SK-N-SH (cell line): ENCODE measurements at regions not wholly inside any gene's neighbourhood (a gene's known extent, or its start where the extent isn't known, plus 50 kb on each side); places are given as distances from the start of the nearest gene placed in this dataset.
"Not testable (repeated sequence)": the region's sequence is repeated elsewhere in the genome, so short reads cannot be mapped to it uniquely, and the experiment has no call there.

Source experiments
- CTCF ChIA-PET: fragments of 300-600, 350-600 bp; formaldehyde crosslinking; extraction: SDS; loops from one replicate; lab custom pipeline; 2021; lab: Yijun Ruan, JAX
- POLR2A ChIA-PET: fragments of 350-600 bp; sonication (Branson Sonifier 250); formaldehyde crosslinking; extraction: SDS; loops from one replicate; lab custom pipeline; 2020; ENCODE audit warnings: antibody characterized with exemption, inconsistent platforms; lab: Yijun Ruan, JAX
- DNase-seq: peaks from one replicate; pipeline ENCODE4 v3.0.0; 2012
- H2AFZ ChIP-seq: fragments of 200-600 bp; sonication (generic); 2 replicates; pipeline ENCODE4 v1.8.1; 2016; ENCODE audit warnings: antibody characterized with exemption, mild to moderate bottlenecking, low read depth
- H3F3A ChIP-seq: fragments of 200-600 bp; sonication (generic); replicated peaks from 2 replicates; pipeline ENCODE3; 2016; ENCODE audit warnings: antibody characterized with exemption, mild to moderate bottlenecking; ENCODE audit not compliant: insufficient read depth
- H3K27ac ChIP-seq, 2 experiments: fragments of 200-500 bp in 1 of 2; fragments of 200-600 bp in 1 of 2; sonication (Bioruptor generic) in 1 of 2; sonication (generic), shearing (Covaris generic) in 1 of 2; 2 replicates each; pipeline versions ENCODE4 v1.5.1 to v1.6.1; 2014 to 2016; ENCODE audit warnings: low read depth in 2 of 2, inconsistent platforms in 1 of 2, low read length in 1 of 2, mild to moderate bottlenecking in 1 of 2, mixed read lengths in 1 of 2
- H3K27me3 ChIP-seq: fragments of 200-600 bp; sonication (generic), shearing (Covaris generic); 2 replicates; pipeline ENCODE4 v1.6.1; 2016; ENCODE audit warnings: mixed run types; ENCODE audit not compliant: insufficient read depth
- H3K36me3 ChIP-seq, 2 experiments: fragments of 200-500 bp in 1 of 2; fragments of 200-600 bp in 1 of 2; sonication (Bioruptor generic) in 1 of 2; sonication (generic) in 1 of 2; replicated peaks in 1 of 2; 2 replicates each; pipeline versions ENCODE3 to v1.5.1; 2014 to 2016; ENCODE audit warnings: low read length in 1 of 2, mild to moderate bottlenecking in 1 of 2; ENCODE audit not compliant: insufficient read depth in 2 of 2, control insufficient read depth in 1 of 2
- H3K4me1 ChIP-seq, 2 experiments: fragments of 200-500 bp in 1 of 2; fragments of 200-600 bp in 1 of 2; sonication (Bioruptor generic) in 1 of 2; sonication (generic), shearing (Covaris generic) in 1 of 2; 2 replicates each; pipeline versions ENCODE4 v1.5.1 to v1.6.1; 2014 to 2016; ENCODE audit warnings: low read depth in 1 of 2, low read length in 1 of 2, mixed run types in 1 of 2; ENCODE audit not compliant: insufficient read depth in 2 of 2, control insufficient read depth in 1 of 2
- H3K4me2 ChIP-seq: fragments of 200-600 bp; sonication (generic), shearing (Covaris generic); 2 replicates; pipeline ENCODE4 v1.6.1; 2017; ENCODE audit warnings: mixed run types
- H3K4me3 ChIP-seq, 2 experiments: fragments of 200-500 bp in 1 of 2; fragments of 200-600 bp in 1 of 2; sonication (Bioruptor generic) in 1 of 2; sonication (generic), shearing (Covaris generic) in 1 of 2; 2 replicates each; pipeline versions ENCODE4 v1.5.1 to v1.8.1; 2014 to 2016; ENCODE audit warnings: low read depth in 2 of 2, inconsistent platforms in 1 of 2, low read length in 1 of 2, mild to moderate bottlenecking in 1 of 2, mixed read lengths in 1 of 2, moderate library complexity in 1 of 2
- H3K79me2 ChIP-seq: fragments of 200-600 bp; sonication (generic); 2 replicates; pipeline ENCODE4 v1.8.1; 2017; ENCODE audit warnings: mild to moderate bottlenecking; ENCODE audit not compliant: insufficient read depth
- H3K9ac ChIP-seq: fragments of 200-600 bp; sonication (generic); 2 replicates; pipeline ENCODE4 v1.6.1; 2017; ENCODE audit warnings: mixed run types
- H3K9me2 ChIP-seq: fragments of 200-600 bp; sonication (generic); 2 replicates; pipeline ENCODE4 v1.6.1; 2017; ENCODE audit warnings: mixed run types
- H3K9me3 ChIP-seq: fragments of 200-600 bp; sonication (generic); 2 replicates; pipeline ENCODE4 v1.6.1; 2017; ENCODE audit warnings: mixed run types, mild to moderate bottlenecking, moderate library complexity
- H4K20me1 ChIP-seq: fragments of 200-600 bp; sonication (generic); 2 replicates; pipeline ENCODE4 v1.6.1; 2017; ENCODE audit warnings: mild to moderate bottlenecking, mixed run types; ENCODE audit not compliant: insufficient read depth
- WGBS: methylation state at CpG from one replicate; pipeline ENCODE4 v1.1.6; 2017; ENCODE audit warnings: low lambda C conversion rate; 5-methylcytosine and 5-hydroxymethylcytosine counted together

DNA sequence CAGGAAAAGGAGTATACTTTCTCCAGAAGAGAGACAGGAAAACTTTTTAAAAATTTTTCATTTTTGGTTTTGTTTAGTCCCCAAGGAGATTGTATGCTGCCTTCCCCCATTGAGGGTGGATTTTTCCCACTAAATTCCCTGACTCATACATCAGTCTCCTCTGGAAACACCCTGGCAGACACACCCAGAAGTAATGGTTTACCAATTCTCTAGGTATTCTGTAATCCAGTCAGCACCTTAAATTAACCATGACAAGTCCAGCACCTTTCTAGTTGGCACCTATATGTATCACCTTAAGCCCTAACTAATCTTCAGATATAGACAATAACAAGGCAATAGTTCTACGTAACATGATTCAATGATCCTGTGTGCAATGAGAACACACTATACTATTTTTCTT is 165.9 kb upstream of the NPAP1 start:
- H3K4me3 ChIP-seq, H3K79me2 ChIP-seq, DNase-seq, POLR2A ChIA-PET, H3K9me2 ChIP-seq, H3K27ac ChIP-seq, H4K20me1 ChIP-seq, CTCF ChIA-PET, H3F3A ChIP-seq, H3K9me3 ChIP-seq, H3K9ac ChIP-seq, H3K4me1 ChIP-seq, H3K27me3 ChIP-seq, H3K36me3 ChIP-seq, H2AFZ ChIP-seq, H3K4me2 ChIP-seq: not testable (repeated sequence)
- 5% methylated on average over 1 of the region's 1 CpG for WGBS

DNA sequence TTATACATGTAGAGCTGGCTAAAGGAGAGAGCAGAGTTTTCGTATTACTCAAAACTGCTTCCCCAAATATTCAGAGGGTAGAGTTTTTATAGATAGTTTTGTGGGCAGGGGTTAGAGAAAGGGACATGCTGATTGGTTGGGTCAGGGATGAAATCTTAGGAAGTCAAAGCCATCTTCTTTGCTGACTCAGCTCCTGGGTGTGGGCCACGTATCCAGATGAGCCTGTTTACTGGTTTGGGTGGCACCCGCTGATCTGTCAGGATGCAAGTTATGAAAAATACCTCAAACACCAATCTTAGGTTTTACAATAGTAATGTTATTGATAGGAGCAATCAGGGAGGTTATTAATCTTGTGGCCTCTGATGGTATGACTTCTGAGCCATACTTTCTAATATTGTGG is 164.0 kb upstream of the NPAP1 start:
- CTCF ChIA-PET, DNase-seq, H3K27me3 ChIP-seq, H3K9me2 ChIP-seq, H3K4me1 ChIP-seq, H3K4me3 ChIP-seq, H3F3A ChIP-seq, H3K27ac ChIP-seq, H2AFZ ChIP-seq, H3K36me3 ChIP-seq, H4K20me1 ChIP-seq, H3K9ac ChIP-seq, H3K9me3 ChIP-seq, H3K79me2 ChIP-seq, H3K4me2 ChIP-seq, POLR2A ChIA-PET: not testable (repeated sequence)
- WGBS: 4% methylated on average over 3 of the region's 3 CpGs

DNA sequence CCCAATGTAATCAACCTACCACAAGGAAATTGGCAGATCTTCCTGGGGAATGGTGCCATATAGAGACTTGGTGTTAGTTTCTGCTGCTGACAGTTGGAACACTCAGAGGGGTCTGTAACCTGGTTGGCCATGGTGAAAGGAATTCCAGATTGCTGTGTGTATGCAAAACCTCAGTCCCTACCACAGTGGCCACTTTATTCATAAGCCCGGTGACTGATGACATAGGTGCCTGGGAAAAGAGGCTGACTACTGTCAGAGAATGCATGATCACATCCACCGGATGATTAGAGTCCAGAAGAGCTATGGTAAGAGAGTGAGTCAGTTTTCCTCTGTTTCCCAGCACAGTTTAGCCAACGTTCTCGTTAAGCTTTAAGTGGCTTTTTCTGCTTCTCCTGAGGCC is 156.8 kb upstream of the NPAP1 start:
- H3K4me3 ChIP-seq, CTCF ChIA-PET, H3K4me1 ChIP-seq, H3K27me3 ChIP-seq, H3K9me3 ChIP-seq, H3K9me2 ChIP-seq, H3K79me2 ChIP-seq, DNase-seq, H3K9ac ChIP-seq, H3F3A ChIP-seq, H3K36me3 ChIP-seq, H4K20me1 ChIP-seq, H2AFZ ChIP-seq, POLR2A ChIA-PET, H3K4me2 ChIP-seq, H3K27ac ChIP-seq: not testable (repeated sequence)
- 0% methylated on average over 3 of the region's 4 CpGs for WGBS

DNA sequence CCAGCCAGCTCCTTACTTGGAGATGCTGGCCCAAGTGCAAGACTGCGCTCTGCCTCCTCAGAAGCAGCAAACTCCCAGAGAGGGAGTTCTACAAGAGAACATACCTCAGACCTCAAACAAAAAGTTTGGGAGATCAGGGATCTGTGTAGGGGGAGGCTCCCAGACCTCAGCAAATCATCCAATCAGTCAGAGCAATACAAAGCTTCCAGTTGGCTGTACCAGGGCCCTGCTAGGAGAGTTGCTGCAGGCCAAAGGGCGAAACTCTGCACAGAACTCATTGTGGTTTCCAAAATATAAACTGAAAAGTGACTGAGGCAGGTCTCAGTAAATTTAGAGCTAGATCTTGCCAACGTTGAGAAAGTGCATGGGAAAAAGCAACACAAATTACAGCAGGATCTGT is 144.3 kb upstream of the NPAP1 start:
- H2AFZ ChIP-seq, DNase-seq, H3K36me3 ChIP-seq, H3K27me3 ChIP-seq, H3K9me3 ChIP-seq, POLR2A ChIA-PET, H3K4me2 ChIP-seq, H3K4me3 ChIP-seq, H3F3A ChIP-seq, H3K4me1 ChIP-seq, H3K9ac ChIP-seq, H3K9me2 ChIP-seq, H3K79me2 ChIP-seq, H3K27ac ChIP-seq, CTCF ChIA-PET, H4K20me1 ChIP-seq: not testable (repeated sequence)
- WGBS: 6% methylated on average over 3 of the region's 3 CpGs

DNA sequence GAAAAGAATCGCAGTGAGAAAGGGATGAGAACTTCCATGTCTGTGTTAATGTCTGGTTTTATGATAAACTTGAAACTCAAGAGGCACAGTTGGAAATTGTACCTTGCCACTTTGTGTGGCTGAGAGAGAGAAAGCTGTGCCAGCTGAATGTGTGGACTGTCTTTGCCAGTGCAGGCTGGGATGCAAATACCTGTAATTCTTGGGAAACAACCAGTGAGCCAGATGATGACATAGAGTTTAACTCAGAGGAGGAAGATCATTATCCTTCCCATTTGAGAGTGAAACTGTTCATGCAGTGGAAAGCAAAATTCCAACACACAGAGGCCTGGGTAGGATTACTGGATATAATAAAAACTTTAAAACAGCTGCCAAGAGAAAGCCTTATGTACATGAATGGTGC is 141.5 kb upstream of the NPAP1 start:
- H3K4me2 ChIP-seq, CTCF ChIA-PET, H3K4me3 ChIP-seq, H2AFZ ChIP-seq, H3K27ac ChIP-seq, H3K9ac ChIP-seq, H3K4me1 ChIP-seq, H3K79me2 ChIP-seq, H3K27me3 ChIP-seq, H3K9me2 ChIP-seq, H3K36me3 ChIP-seq, H3K9me3 ChIP-seq, DNase-seq, H3F3A ChIP-seq, H4K20me1 ChIP-seq, POLR2A ChIA-PET: not testable (repeated sequence)
- 4% methylated on average over 1 of the region's 1 CpG for WGBS

DNA sequence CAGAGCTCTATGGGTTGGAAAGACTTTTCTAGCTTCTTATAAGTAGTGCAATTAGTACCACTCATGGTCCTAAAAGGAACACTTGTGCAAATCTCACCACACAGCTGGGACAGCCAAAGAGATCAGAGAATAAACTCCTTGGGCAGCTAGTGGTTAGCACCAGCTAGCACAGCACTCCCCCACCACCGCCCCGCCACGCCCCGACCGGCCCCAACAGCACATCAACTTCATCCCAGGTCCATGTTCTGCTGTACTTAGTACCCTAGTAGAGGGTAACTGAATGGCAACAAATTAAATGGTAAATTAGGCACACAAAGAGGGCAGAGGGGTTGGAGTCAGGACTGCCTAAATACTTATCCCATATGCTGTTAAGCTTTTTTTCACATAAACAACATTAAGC is 118.3 kb upstream of the NPAP1 start:
- H4K20me1 ChIP-seq, CTCF ChIA-PET, H3K27me3 ChIP-seq, H3K9ac ChIP-seq, H3F3A ChIP-seq, H3K4me3 ChIP-seq, H3K4me1 ChIP-seq, POLR2A ChIA-PET, H3K9me3 ChIP-seq, H3K36me3 ChIP-seq, H3K79me2 ChIP-seq, DNase-seq, H3K27ac ChIP-seq, H3K4me2 ChIP-seq, H3K9me2 ChIP-seq, H2AFZ ChIP-seq: not testable (repeated sequence)
- WGBS: 0% methylated on average over 4 of the region's 5 CpGs
